ENCODE measurements at regions not wholly inside any gene's neighbourhood (a gene's known extent, or its start where the extent isn't known, plus 50 kb on each side); places are given as distances from the start of the nearest gene placed in this dataset.

DNA sequence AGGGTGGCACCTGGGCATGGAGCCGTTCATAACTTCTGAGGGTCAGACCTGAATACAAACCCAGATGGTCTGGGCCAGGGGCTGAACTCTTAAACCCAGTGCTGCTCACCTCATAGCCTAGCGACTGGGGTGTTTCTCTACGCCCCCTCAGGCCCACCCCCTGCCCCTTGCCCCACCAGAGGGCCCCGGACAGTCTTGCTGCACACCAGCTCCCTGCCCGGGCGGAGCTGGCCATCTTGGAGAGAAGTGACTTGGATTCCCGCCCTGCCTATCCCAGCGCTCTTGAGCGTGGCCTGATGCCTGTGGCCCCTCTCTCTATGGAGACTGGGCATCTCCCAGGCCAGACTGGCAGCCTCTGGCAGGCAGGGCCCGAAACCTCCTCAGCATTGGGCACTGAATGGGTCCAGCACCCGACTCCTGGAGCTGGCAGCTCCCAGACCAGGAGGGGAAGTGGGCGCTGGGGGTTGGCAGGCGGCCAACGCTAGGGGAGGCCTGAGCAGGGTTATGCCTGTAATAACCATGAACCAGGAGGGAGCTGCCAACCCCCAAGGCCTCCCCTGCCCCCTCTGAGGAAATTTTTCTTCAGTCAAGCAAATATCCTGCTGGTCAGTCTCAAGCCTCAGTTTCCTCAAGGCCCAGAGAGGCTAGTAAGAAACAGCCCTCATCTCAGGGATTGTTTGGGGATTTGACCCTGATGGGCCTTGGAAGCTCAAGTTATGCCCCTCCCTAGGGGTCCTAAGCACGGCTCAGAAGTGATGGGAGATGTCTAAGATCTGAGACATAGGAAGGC is 169.5 kb downstream of the VEGFA start:
- 86 to 90% methylated on average over 7 to 15 of the region's 15 CpGs for WGBS, 2 donors
- peak; percentile 11 for DNase-seq
- H3K9me3 ChIP-seq, result no peaks in the 10 kb centered on the region
- no peaks in the 10 kb centered on the region for H3K36me3 ChIP-seq (ENCODE audit: low read depth, missing control alignments)
- no peak for TF ChIP-seq POLR2A (IDR thresholded peaks at IDR 0.05)
- TF ChIP-seq, protein P1, sequence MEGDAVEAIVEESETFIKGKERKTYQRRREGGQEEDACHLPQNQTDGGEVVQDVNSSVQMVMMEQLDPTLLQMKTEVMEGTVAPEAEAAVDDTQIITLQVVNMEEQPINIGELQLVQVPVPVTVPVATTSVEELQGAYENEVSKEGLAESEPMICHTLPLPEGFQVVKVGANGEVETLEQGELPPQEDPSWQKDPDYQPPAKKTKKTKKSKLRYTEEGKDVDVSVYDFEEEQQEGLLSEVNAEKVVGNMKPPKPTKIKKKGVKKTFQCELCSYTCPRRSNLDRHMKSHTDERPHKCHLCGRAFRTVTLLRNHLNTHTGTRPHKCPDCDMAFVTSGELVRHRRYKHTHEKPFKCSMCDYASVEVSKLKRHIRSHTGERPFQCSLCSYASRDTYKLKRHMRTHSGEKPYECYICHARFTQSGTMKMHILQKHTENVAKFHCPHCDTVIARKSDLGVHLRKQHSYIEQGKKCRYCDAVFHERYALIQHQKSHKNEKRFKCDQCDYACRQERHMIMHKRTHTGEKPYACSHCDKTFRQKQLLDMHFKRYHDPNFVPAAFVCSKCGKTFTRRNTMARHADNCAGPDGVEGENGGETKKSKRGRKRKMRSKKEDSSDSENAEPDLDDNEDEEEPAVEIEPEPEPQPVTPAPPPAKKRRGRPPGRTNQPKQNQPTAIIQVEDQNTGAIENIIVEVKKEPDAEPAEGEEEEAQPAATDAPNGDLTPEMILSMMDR (IDR thresholded peaks at IDR 0.05), result no peak
- no peak overlapping the region for H3K27ac ChIP-seq
- intact Hi-C loops (cut with DNase I; ENCODE audit: low total_unique reads), result no loop called here
- no peaks in the 10 kb centered on the region for H3K27me3 ChIP-seq
- H3K4me1 ChIP-seq, result no peaks in the 10 kb centered on the region
- no peak overlapping the region for H3K4me3 ChIP-seq

GRCh38 chr6:43938178-43939105 is 168.4 kb downstream of the VEGFA start:
- DNase-seq, result peak; percentile 8
- TF ChIP-seq POLR2A (IDR thresholded peaks at IDR 0.05), result no peak
- TF ChIP-seq, protein P1 (IDR thresholded peaks at IDR 0.05), result no peak
- Histone ChIP-seq H3K4me1 (no peaks in the 10 kb centered on the region), H3K36me3 (ENCODE audit: low read depth, missing control alignments) (no peaks in the 10 kb centered on the region), H3K27ac (no peak overlapping the region), H3K27me3 (no peaks in the 10 kb centered on the region), H3K9me3 (no peaks in the 10 kb centered on the region), H3K4me3 (no peak overlapping the region)
- 88 to 90% methylated on average over 18 of the region's 18 CpGs for WGBS, 2 donors
- intact Hi-C loops (cut with DNase I; ENCODE audit: low total_unique reads), result no loop called here

- no peaks in the 10 kb centered on the region for H3K9me3 ChIP-seq
- TF ChIP-seq, protein P1 (IDR thresholded peaks at IDR 0.05), result no peak
- no peak for TF ChIP-seq POLR2A (IDR thresholded peaks at IDR 0.05)
- 93 to 95% methylated on average over 7 of the region's 7 CpGs for WGBS, 2 donors
- intact Hi-C loops (cut with DNase I; ENCODE audit: low total_unique reads), result no loop called here
- no peaks in the 10 kb centered on the region for H3K27me3 ChIP-seq
- no peaks in the 10 kb centered on the region for H3K36me3 ChIP-seq (ENCODE audit: low read depth, missing control alignments)
- DNase-seq, result no peak
- H3K4me3 ChIP-seq, result no peak overlapping the region
- H3K27ac ChIP-seq, result no peak overlapping the region
- H3K4me1 ChIP-seq, result no peaks in the 10 kb centered on the region
Observed at GRCh38 chr6:43937236-43938177, 167.5 kb downstream of the VEGFA start.

- intact Hi-C loops (cut with DNase I; ENCODE audit: low total_unique reads), result no loop called here
- H3K27me3 ChIP-seq, result no peaks in the 10 kb centered on the region
- 81 to 87% methylated on average over 6 to 9 of the region's 9 CpGs for WGBS, 2 donors
Observed at GRCh38 chr6:43936476-43936875, 166.5 kb downstream of the VEGFA start.

More at GRCh38 chr6:43936476-43936875, 166.5 kb downstream of the VEGFA start:
- no peak for DNase-seq
- no peaks in the 10 kb centered on the region for H3K4me1 ChIP-seq
- H3K4me3 ChIP-seq, result no peak overlapping the region
- no peaks in the 10 kb centered on the region for H3K36me3 ChIP-seq (ENCODE audit: low read depth, missing control alignments)
- H3K9me3 ChIP-seq, result no peaks in the 10 kb centered on the region
- no peak overlapping the region for H3K27ac ChIP-seq
- no peak for TF ChIP-seq POLR2A (IDR thresholded peaks at IDR 0.05)
- TF ChIP-seq, protein P1 (IDR thresholded peaks at IDR 0.05), result no peak
